ENCODE measurements at regions not wholly inside any gene's neighbourhood (a gene's known extent, or its start where the extent isn't known, plus 50 kb on each side); places are given as distances from the start of the nearest gene placed in this dataset.

DNA sequence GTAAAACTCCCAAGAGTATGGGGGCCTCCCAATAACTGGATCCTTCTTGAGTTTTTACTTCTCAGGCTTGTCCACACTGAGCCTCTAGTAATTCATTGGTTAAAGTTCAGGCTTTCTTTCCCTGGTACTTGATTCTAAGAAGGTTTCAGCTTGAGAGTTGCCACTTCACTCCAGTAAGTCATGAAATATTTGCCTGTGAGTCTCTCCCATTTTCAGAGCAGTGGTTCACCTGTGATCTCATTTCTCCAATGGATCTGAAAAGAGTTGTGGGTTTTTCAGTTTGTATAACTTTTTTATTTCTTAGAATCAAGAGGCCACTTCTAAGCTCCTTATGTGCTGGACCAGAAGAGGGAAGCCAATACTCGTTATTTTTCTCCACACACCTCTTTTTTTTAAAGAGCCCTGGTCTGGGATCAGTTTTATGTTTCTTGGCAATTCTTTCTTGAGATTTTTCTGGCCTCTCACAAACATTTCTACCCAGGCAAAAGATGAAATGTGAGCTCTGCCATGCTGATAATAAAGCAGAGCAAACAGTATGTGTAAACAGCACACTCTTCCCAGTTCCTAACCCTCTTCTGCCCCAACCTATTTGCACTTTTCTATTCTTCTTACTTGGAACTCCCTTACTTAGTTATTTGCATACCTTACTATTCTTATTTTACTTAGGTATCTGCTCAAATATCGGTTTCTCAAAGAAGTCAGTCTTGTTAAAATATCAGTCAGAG lies 983.4 kb downstream of the CCSER2 start:
- ATAC-seq (replicated peaks in 6 of 8), result no peak
- Histone ChIP-seq H3K4me3 (no peak overlapping the region), H3K4me1 (replicated peaks in 1 of 2) (no peaks in the 10 kb centered on the region), H3K27ac (no peak overlapping the region)
- WGBS, 10 experiments, result 0 to 100% (median 67%) methylated on average over 1 to 2 of the region's 2 CpGs; no CpG with 5 or more reads in 1 of the 10 experiments
- in situ Hi-C loops (cut with MboI; ENCODE audit: low pct_unique_long_range_greater_than_20kb in 2 of 9, low sequenced_read_pairs in 9 of 9, unreplicated experiment in 9 of 9), result no loop called here

DNA sequence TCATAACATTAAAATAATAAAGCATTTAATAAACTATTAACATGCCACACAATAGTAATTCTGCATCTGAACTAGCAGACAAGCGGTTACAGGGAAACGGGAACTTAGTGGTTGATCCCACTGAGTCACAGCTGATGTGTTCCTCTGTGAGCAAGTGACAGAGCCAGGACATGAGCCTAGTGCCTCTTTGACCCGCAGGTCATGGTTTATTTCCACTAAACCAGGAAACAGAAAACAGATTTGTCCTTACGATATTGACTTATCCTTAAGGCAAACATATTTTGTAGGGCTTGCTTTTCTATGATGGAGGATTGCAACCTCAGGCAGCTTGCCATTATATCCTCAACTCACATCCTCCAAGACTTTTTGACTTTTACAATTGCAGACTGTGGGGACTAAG lies 987.3 kb downstream of the CCSER2 start:
- H3K27ac ChIP-seq, result no peak overlapping the region
- no peak overlapping the region for H3K4me3 ChIP-seq
- 0 to 96% (median 61%) methylated on average over 1 to 4 of the region's 4 CpGs; no CpG with 5 or more reads in 2 of the 10 experiments for whole genome bisulfite sequencing, 10 experiments
- in situ Hi-C loops (cut with MboI; ENCODE audit: low pct_unique_long_range_greater_than_20kb in 2 of 9, low sequenced_read_pairs in 9 of 9, unreplicated experiment in 9 of 9), result no loop called here
- ATAC-seq (replicated peaks in 6 of 8), result no peak
- peaks cover 12 to 18% of the 10 kb centered on the region in 2 donors for H3K4me1 ChIP-seq (replicated peaks in 1 of 2)

DNA sequence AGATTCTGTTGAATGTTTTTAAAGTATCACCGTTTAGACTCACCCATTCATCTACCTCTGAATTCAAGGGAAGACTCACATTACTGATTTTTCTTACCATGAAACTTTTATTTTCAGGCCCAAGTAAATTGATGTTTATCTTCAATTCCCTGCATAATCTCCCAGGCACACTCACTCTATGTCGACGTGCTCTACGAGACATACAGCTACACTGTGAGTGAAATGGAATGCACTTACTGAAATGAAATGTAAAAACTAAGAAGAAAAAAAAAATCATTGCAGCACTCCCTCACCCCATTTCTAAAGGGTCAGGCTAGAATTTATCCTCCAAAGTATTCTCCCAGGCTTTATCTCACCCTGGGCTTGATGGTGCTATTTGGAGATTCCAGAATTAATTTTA lies 987.9 kb downstream of the CCSER2 start:
- peaks cover 12 to 18% of the 10 kb centered on the region in 2 donors for H3K4me1 ChIP-seq (replicated peaks in 1 of 2)
- in situ Hi-C loops (cut with MboI; ENCODE audit: low pct_unique_long_range_greater_than_20kb in 2 of 9, low sequenced_read_pairs in 9 of 9, unreplicated experiment in 9 of 9), result no loop called here
- no peak overlapping the region for H3K27ac ChIP-seq
- no peak for ATAC-seq (replicated peaks in 6 of 8)
- H3K4me3 ChIP-seq, result no peak overlapping the region
- WGBS, 10 experiments, result 11 to 95% (median 89%) methylated on average over 1 to 4 of the region's 4 CpGs; no CpG with 5 or more reads in 1 of the 10 experiments

DNA sequence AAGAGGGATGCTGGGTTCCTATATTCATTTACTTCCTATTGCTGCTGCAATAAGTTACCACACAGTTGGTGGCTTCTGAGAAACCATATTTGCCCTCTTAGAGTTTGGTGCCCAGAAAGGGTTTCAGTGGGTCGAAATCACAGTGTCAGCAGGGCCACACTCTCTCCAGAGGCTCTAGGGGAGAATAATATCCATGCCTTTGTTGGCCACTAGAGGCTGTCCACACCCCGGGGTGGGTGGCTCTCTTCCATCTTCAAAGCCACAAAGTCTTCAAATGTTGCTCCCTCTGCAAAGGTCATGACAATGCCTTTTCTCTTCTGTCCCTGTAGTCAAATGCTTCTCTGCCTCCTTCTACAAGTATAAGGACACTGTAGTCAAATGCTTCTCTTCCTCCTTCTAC lies 989.4 kb downstream of the CCSER2 start:
- H3K4me1 ChIP-seq (replicated peaks in 1 of 2), result peaks cover 12 to 18% of the 10 kb centered on the region in 2 donors
- 20 to 89% (median 68%) methylated on average over 1 of the region's 2 CpGs; no CpG with 5 or more reads in 6 of the 10 experiments for WGBS, 10 experiments
- in situ Hi-C loops (cut with MboI; ENCODE audit: low pct_unique_long_range_greater_than_20kb in 2 of 9, low sequenced_read_pairs in 9 of 9, unreplicated experiment in 9 of 9), result no loop called here
- no peak overlapping the region for H3K4me3 ChIP-seq
- H3K27ac ChIP-seq, result no peak overlapping the region
- peak in 1 of 8 experiments; percentile 41 for ATAC-seq (replicated peaks in 6 of 8)

DNA sequence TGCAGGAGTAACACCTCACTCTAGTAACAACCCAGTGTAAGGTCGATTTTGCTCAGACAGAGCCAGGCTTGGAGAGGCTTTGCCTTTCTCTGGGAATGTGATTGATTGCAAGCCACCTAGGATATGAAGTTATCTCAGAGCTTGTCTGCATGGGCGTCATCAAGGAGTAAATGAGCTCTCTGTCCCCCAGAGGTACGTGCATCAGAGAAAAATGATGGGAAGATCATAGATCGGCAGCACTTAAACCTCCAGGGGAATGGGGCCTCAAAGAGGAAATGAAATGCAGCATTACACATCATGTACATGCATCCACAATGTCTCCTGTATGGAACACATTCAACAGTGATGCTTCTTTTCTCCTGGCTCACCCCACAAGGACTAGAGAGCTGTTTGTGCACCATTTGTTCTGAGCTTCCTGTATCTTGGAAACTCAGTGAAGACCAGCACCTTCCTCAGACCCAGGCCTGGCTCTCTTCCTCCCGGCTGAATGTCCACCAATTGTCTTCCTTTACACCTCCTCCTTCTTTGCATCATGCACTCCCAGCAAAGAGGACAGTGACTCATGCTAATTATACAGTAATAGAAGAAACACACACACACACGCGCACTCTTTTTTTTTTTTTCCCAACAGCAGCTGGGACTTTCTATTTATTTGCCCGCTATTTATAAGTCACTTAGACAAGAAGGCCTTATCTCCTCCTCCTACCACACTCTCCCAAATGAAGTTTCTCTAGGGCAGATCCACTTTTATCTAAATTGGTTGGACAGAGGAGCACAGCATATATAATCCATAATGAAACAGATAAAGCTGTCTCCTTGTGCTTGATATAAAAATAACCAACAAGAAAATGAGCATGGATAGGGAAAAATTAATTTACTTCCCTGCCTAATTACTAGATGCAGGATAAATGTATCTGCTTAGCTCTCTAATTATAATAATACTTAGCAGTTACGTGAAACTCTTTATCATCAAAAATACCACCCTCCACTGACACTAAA lies 990.7 kb downstream of the CCSER2 start:
- in situ Hi-C loops (cut with MboI; ENCODE audit: low pct_unique_long_range_greater_than_20kb in 2 of 9, low sequenced_read_pairs in 9 of 9, unreplicated experiment in 9 of 9), result no loop called here
- ATAC-seq (replicated peaks in 6 of 8), result peak in 6 of 8 experiments; percentile 29 to 95 (median 94)
- H3K4me1 ChIP-seq (replicated peaks in 1 of 2), result peaks cover 12 to 18% of the 10 kb centered on the region in 2 donors
- 11 to 82% (median 44%) methylated on average over 1 to 9 of the region's 9 CpGs for WGBS, 10 experiments
- H3K27ac ChIP-seq, result peak overlapping the region; percentile 59 to 66
- H3K4me3 ChIP-seq, result peak overlapping the region in 1 of 5 donors; percentile 5

DNA sequence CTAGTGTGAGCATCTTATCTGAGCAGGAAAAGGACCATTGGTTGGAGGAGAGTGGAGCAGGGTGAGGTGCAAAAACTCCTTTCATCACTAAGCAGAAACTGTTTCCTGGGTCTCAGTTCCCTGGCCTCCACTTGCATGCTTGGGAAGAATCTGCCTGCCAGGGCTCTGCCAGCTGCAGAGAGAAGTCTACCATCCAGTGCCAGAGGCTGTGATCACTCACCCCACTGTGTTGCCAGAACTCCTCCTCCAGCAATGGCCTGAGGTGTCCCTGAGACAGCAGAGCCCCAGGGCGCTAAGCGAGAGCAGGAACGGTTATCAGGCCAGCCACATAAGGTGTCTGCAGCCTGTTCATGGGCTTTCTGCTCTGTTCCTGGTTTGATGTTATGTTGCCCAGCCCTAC lies 991.4 kb downstream of the CCSER2 start:
- ATAC-seq (replicated peaks in 6 of 8), result no peak
- Histone ChIP-seq H3K4me1 (replicated peaks in 1 of 2) (peaks cover 12 to 18% of the 10 kb centered on the region in 2 donors), H3K4me3 (no peak overlapping the region), H3K27ac (no peak overlapping the region)
- WGBS, 10 experiments, result 80 to 100% (median 92%) methylated on average over 1 to 3 of the region's 3 CpGs; no CpG with 5 or more reads in 6 of the 10 experiments
- in situ Hi-C loops (cut with MboI; ENCODE audit: low pct_unique_long_range_greater_than_20kb in 2 of 9, low sequenced_read_pairs in 9 of 9, unreplicated experiment in 9 of 9), result no loop called here

DNA sequence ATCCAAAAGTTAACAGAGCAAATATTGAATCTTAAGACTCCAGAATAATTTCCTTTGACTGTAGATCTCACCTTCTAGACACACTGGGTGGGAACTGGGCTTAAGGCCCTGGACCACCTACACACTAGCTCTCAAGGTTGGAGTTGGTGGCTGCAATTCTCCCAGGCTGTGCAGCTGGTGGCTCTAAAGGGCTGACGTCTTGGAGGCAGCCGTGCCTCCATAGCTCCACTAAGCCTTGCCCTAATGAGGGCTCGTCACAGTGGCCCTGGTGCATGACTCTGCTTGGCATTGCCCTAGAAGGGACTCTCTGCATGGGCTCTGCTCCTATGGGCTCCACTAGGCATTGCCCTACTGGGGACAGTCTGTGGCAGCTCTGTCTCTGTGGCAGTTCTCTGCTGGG lies 1005.2 kb downstream of the CCSER2 start:
- Histone ChIP-seq H3K4me3 (no peak overlapping the region), H3K4me1 (replicated peaks in 1 of 2) (no peaks in the 10 kb centered on the region), H3K27ac (no peak overlapping the region)
- in situ Hi-C loops (cut with MboI; ENCODE audit: low pct_unique_long_range_greater_than_20kb in 2 of 9, low sequenced_read_pairs in 9 of 9, unreplicated experiment in 9 of 9), result no loop called here
- ATAC-seq (replicated peaks in 6 of 8), result no peak
- 60 to 100% (median 80%) methylated on average over 1 to 2 of the region's 3 CpGs; no CpG with 5 or more reads in 7 of the 10 experiments for WGBS, 10 experiments

DNA sequence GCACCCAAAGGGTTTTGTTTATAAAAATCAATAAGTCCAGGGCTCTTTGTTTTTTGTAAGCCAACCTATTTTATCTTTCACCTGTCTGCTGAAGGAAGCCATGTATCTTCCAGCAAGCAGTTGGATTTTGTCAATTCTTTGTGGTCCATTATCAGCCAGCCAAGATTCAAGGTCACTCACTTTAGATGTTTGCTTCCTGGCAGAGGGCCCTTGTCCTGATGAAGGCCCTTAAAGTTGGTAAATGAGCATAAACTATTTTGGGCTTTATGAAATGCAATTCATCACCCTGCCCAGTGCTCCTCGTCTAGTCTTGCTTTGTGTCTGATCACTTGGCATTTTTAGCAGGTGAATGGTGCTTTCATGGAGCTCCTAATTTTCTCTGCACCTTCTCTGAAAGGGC lies 1004.2 kb downstream of the GRID1 start:
- in situ Hi-C loops (cut with MboI; ENCODE audit: low pct_unique_long_range_greater_than_20kb in 2 of 9, low sequenced_read_pairs in 9 of 9, unreplicated experiment in 9 of 9), result no loop called here

DNA sequence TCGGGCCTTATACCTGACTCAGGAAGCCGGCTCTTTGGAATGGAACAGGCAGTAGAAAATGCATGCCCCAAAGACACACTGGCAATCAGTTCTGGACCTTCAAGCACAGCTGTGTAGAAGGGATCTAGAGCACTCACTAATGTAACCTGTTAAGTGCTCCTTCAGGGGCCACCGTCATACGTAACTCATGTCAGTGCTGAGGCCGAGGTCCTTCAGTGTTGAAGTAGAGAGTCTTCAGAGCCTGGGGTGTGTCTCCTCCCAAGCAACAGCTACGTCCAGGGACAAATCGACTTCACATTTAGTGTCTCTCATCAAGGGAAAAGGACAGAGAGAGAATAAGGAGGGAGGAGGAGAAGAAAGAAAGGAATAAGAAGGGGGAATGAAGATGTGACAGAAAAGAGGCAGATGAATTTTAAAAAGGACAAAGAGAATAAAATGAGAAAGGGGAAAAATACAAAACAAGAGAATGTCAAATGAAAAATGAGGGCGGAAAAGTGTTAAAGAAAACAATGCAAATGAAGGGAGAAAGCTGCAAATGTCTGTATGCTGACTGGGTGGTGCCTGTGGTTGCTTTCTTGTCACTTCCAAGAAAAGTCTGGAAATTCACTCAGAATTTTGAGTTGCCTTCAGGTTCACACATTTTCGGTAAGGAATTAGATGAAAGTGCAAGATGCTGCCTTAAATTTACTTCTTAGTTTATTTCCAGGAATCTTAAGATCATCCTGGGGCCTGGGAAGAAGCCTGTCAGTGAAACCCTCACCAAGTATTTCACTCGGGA lies 989.4 kb downstream of the GRID1 start:
- no peak overlapping the region for H3K4me3 ChIP-seq
- no peaks in the 10 kb centered on the region for H3K4me1 ChIP-seq (replicated peaks in 1 of 2)
- 1 to 80% (median 64%) methylated on average over 3 to 10 of the region's 10 CpGs for WGBS, 10 experiments
- in situ Hi-C loops (cut with MboI; ENCODE audit: low pct_unique_long_range_greater_than_20kb in 2 of 9, low sequenced_read_pairs in 9 of 9, unreplicated experiment in 9 of 9), result no loop called here
- ATAC-seq (replicated peaks in 6 of 8), result peak in 3 of 8 experiments; percentile 23 to 74 (median 52)
- H3K27ac ChIP-seq, result no peak overlapping the region

More for the DNA sequence above, 1004.2 kb downstream of the GRID1 start:
- 20 to 90% (median 67%) methylated on average over 1 of the region's 1 CpG; no CpG with 5 or more reads in 5 of the 10 experiments for WGBS, 10 experiments
- H3K27ac ChIP-seq, result no peak overlapping the region
- no peak for ATAC-seq (replicated peaks in 6 of 8)
- H3K4me1 ChIP-seq (replicated peaks in 1 of 2), result no peaks in the 10 kb centered on the region
- no peak overlapping the region for H3K4me3 ChIP-seq

DNA sequence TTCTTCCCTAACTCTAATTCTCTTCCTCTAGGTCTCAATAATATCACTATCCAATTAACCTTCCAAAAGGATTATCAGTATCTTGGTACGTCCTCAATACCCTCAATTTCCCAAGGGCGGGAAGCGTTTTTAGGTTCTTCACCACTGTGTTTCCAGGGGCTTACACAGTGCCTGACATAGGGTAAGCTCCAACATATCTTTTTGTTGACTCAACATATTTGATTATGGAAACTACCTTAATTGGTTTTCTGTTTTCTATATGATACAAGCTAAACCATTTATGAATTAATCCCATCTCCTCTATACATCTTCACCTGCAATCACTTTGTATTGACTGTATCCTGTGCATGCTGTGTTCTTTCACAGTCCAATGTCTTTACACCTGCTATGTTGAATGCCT lies 987.3 kb downstream of the GRID1 start:
- ATAC-seq (replicated peaks in 6 of 8), result no peak
- no peaks in the 10 kb centered on the region for H3K4me1 ChIP-seq (replicated peaks in 1 of 2)
- WGBS, 10 experiments, result 17 to 100% (median 77%) methylated on average over 1 to 3 of the region's 3 CpGs
- no peak overlapping the region for H3K4me3 ChIP-seq
- no peak overlapping the region for H3K27ac ChIP-seq
- in situ Hi-C loops (cut with MboI; ENCODE audit: low pct_unique_long_range_greater_than_20kb in 2 of 9, low sequenced_read_pairs in 9 of 9, unreplicated experiment in 9 of 9), result no loop called here

DNA sequence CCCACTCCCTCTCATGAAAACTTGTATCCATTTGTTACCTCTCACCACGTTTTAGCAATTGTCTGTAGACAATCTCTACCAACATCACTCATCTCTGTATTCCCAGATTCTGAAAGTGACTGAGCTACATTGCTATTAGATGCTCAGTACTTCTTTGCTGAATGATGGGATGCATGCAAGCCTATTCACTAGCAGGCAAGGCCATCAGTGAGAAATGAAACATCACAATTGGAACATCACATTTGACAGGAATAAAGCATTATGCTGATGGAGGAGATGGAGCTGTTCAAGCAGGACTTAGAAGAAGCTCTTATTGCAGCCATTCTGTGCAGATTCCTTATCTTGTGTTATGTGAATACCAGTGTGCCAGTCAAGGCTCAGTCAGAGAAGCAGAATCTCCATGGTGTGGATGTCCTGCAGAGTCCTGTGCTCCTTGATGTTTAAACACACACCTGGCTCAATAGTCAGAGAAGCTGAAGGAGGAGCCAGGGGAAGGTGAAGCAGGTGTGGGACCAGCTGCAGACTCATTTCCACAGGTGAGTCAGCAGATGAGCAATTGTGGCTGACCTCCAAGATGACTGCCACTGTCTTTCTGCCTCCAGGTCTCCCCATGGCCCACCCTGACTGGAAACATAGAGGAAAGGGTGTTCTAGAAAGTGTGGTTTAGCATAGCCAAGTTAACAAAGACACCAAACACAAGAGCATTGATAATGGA lies 965.5 kb downstream of the GRID1 start:
- ATAC-seq (replicated peaks in 6 of 8), result no peak
- no peak overlapping the region for H3K4me3 ChIP-seq
- H3K4me1 ChIP-seq (replicated peaks in 1 of 2), result no peaks in the 10 kb centered on the region
- no peak overlapping the region for H3K27ac ChIP-seq
- 0 to 33% (median 0%) methylated on average over 1 of the region's 1 CpG; no CpG with 5 or more reads in 3 of the 10 experiments for WGBS, 10 experiments
- in situ Hi-C loops (cut with MboI; ENCODE audit: low pct_unique_long_range_greater_than_20kb in 2 of 9, low sequenced_read_pairs in 9 of 9, unreplicated experiment in 9 of 9), result no loop called here

DNA sequence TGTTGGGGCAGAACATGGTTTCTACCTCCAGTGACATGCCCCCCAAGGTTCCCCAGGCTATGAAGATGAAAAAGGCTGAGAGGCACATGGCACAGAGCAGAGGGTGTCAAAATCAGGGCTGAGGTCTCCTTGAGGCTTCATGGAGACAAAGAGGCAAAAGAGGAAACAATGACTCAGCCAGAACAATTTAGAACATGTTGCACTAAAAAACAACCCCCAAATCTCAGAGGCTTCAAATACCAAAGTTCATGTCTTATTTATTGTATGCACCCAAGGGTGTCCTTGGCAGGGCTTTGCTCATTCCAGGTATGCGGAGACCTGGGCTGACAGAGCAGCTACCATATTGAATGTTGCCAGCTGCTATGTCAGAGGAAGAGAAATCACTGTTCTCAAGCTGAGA lies 964.1 kb downstream of the GRID1 start:
- in situ Hi-C loops (cut with MboI; ENCODE audit: low pct_unique_long_range_greater_than_20kb in 2 of 9, low sequenced_read_pairs in 9 of 9, unreplicated experiment in 9 of 9), result no loop called here
- Histone ChIP-seq H3K4me3 (no peak overlapping the region), H3K27ac (no peak overlapping the region), H3K4me1 (replicated peaks in 1 of 2) (no peaks in the 10 kb centered on the region)
- ATAC-seq (replicated peaks in 6 of 8), result no peak
- WGBS, 10 experiments, result 88 to 100% (median 100%) methylated on average over 1 of the region's 1 CpG; no CpG with 5 or more reads in 6 of the 10 experiments
